ENCODE measurements at regions not wholly inside any gene's neighbourhood (a gene's known extent, or its start where the extent isn't known, plus 50 kb on each side); places are given as distances from the start of the nearest gene placed in this dataset.
"Not testable (repeated sequence)": the region's sequence is repeated elsewhere in the genome, so short reads cannot be mapped to it uniquely, and the experiment has no call there.

DNA sequence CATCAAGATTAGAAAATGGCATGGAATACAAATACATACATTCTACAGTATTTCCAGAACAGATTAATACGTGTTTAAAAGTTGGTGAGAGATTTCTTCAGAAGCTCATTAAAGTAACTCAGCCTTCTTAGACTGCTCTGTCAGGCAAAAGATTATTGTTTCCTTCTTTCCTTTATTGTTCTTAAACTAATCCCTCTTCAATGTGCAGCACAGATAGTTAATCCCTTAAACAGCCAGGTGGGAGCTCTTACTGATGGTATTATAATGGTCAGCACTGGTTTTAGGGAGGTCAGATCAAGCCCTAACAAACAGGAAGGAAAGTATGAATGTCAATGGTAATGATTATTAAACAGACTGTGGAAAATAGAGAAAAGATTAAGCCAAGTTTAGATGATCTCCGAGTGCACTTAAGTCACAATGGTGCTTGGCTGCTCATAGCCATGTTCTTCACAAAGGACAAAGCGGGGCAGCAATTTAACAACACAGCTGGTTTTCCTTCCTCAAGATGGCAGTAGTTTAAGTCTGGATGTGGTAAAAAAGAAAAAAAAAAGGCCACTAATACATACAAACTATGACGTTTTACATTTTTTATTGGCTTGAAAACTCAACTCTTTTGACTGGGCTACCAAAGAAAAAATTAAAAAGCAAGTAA, 992.6 kb downstream of the PCDH9 start:
- no peak for DNase-seq (ENCODE audit: low read depth in 2 of 3, low spot score in 1 of 3)

DNA sequence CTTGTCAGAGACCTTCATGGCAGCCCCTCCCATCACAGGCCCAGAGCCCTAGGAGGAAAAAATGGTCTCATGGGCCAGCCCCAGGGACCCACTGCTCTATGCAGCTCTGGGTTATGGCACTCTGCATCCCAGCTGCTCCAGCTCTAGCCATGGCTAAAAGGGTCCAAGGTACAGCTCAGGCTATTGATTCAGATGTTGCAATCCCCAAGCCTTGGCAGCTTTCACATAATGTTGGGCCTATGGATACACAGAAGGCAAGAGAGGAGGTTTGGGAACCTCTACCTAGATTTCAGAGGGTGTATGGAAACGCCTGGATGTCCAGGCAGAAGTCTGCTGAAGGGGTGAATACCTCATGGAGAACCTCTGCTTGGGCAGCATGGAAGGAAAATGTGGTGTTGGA, 996.0 kb downstream of the PCDH9 start:
- DNase-seq (ENCODE audit: low read depth in 2 of 3, low spot score in 1 of 3) = no peak

DNA sequence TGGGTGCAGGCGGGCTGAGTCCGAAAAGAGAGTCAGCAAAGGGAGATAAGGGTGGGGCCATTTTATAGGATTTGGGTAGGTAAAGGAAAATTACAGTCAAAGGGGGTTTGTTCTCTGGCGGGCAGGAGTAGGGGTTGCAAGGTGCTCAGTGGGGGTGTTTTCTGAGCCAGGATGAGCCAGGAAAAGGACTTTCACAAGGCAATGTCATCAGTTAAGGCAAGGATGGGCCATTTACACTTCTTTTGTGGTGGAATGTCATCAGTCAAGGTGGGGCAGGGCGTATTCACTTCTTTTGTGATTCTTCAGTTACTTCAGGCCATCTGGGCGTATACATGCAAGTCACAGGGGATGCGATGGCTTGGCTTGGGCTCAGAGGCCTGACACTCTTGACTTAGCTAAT, 998.2 kb downstream of the PCDH9 start:
- DNase-seq (ENCODE audit: low read depth in 2 of 3, low spot score in 1 of 3) = not testable (repeated sequence)

DNA sequence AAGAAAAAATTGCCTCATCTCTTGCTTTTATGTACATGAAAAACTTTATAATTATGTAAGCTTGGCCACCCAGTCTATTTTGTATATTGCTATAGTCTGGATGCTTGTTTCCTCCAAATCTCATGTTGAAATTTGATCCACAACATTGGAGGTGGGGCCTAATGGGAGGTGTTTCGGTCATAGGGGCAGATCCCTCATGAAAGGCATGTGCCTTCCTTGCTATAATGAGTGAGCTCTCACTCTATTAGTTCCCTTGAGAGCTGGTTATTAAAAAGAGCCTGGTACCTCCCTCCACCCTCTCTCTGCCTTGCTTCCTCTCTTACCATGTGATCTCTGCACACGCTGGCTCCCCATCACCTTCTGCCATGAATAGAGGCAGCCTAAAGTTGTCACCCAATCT, 1005.1 kb downstream of the PCDH9 start:
- no peak for DNase-seq (ENCODE audit: low read depth in 2 of 3, low spot score in 1 of 3)

DNA sequence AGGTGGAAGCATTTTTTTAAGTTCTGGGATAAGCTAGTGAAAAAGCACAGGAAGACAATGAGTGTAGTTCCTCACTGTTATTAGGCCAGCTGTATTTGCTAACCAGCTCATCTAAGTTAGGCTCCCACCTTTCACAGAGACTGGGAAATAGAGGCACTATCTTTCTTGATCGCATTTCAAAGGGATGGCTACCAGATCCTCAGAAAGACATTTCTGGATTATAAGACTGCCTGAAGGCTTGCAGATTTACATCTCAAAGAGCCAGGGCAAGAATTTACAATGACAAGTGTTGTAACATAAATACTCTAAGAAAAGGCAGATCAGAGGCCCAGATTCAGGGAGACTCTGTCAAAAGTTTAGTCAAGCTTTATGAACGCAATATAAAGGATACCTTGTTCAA, 1005.5 kb downstream of the PCDH9 start:
- DNase-seq (ENCODE audit: low read depth in 2 of 3, low spot score in 1 of 3) = no peak

DNA sequence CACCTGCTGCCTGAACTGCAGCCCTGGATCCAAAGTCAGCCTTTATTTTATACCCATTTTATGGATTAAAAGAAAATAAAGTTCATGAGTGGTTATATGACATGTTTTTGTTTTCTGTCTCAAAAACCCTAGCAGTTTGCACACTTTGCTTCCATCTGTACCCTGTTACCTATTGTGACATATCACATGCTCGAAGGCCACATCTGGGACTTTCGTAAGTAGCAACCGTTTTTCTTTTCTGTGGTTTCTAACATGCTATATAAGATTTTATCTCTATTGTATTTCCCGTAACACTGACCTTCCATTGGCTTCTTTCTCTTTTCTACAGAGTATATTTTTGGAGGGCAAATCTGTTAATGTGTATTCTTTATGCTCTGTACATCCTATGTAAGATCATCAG, 1007.2 kb downstream of the PCDH9 start:
- DNase-seq (ENCODE audit: low read depth in 2 of 3, low spot score in 1 of 3) = no peak

DNA sequence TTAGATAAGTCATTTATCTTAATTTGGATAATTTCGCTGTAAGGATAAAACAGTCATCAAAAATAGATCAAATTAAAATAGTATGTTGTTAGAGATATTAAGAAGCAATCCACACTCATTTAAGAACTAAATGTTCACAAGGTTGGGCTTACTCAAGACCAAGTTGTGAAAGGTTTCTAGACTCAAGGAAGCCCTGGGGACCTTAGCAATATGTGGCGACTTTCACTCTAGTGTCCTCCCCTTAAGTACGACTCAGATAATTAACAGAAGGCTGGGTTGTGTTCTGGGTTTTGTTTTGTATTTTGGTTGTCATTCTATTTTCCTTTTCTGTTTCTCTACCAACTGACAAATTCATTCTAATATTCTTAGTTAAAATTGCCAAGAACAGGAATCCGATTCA, 1008.0 kb downstream of the PCDH9 start:
- no peak for DNase-seq (ENCODE audit: low read depth in 2 of 3, low spot score in 1 of 3)

DNA sequence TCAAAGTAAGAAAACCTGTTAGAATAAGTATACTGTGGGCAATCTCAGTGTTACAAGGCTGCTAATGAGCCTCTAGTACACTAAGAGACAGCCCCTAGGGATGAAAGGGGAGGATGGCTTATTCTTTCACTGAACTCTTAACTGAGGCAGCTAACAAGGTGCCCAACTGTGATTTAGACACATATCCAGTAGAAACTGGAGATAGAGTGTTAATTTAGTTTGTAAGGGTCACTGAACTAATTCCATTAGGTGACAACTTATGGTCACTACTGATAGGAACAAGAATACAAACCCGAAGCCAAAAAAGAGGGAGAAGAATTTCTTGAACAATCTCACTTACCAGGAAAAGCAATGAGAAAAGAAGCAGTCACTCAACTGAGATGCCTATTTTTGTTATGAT, 1010.6 kb downstream of the PCDH9 start:
- DNase-seq (ENCODE audit: low read depth in 2 of 3, low spot score in 1 of 3) = no peak

DNA sequence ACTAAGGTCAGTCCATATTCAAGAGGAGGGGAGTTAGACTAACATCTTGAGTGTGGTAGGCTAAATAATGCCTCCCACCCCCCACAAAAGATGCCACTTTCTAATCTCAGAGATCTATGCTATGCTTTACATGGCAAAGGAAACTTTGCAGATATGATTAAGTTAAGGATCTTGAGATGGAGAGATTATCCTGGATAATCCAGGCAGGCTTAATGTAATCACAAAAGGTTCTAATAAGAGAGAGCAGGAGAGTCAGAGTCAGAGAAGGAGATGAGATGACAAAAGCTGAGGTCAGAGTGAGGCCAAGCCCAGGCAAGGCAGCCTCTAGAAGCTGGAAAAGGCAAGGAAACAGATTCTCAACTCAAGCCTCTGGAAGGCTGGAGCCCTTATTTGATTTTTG, 1011.6 kb downstream of the PCDH9 start:
- DNase-seq (ENCODE audit: low read depth in 2 of 3, low spot score in 1 of 3) = no peak

DNA sequence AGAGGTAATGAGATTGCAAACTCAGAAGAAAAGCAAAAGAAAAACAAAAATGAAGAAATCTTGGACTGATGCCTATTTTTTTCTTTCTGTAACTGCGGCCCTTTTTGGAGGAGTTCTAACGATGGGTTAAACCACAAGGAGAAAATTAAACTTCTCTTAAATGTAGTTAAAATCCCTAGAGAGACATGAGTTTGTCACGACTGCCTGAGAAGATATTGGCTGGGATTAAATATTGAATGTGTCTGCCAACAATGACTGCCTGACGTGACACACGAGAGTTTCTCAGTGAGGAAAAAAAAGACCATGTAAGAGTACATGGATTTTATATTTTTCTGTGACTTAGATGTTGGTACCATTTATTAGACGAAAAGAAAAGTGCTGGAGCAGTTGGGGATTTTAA, 1013.4 kb downstream of the PCDH9 start:
- no peak for DNase-seq (ENCODE audit: low read depth in 2 of 3, low spot score in 1 of 3)

DNA sequence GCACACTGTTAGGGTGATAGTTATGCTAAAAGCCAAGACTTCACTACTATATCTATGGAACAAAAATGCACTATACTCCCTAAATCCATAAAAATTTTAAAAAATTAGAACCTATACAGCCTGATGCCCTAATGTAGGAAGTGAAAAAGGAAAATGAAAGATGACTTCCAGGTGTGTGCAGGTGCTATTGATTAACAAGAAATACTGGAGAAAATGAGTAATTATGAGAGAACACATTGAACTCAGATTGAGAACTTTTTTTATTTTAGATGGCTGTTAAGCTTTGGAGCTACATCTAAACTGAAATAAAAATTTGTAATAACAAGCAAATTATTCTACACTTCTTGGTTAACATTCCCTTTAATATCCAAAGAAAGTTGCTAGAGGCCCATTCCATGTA, 1015.7 kb downstream of the PCDH9 start:
- DNase-seq (ENCODE audit: low read depth in 2 of 3, low spot score in 1 of 3) = no peak

DNA sequence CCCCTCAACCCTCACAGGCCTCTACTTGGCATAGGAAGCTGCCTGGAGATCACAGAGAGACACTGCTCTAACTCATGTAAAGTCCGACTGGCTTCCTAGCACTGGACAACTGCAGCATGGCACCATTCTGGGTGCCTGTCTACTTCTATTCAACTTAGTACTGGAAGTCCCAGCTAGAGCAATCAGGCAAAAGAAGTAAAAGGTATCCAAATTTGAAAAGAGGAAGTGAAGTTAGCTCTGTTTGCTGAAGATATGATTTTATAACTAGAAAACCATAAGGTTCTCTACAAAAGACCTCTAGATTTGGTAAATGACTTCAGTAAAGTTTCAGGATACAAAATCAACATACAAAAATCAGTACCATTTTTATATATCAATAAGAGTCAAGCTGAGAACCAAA, 1017.6 kb downstream of the PCDH9 start:
- no peak for DNase-seq (ENCODE audit: low read depth in 2 of 3, low spot score in 1 of 3)

DNA sequence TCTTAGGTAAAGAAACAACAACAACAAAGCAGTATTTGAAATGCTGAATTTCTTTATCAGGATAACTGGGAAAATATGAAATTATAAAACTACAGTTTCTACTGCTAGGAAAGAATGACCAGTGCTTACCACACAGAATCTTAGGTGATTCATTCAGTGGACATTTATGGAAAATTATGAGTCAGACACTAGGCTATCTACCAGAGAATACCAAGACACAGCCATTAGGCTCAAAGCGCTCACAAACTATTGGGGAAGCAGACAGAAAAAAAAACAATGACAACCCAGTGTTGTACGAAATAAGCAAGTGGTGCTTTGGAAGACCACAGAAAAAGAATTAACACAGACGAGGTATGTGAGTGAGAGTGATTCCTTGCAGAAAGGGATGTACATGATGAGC, 1019.5 kb downstream of the PCDH9 start:
- DNase-seq (ENCODE audit: low read depth in 2 of 3, low spot score in 1 of 3) = no peak

DNA sequence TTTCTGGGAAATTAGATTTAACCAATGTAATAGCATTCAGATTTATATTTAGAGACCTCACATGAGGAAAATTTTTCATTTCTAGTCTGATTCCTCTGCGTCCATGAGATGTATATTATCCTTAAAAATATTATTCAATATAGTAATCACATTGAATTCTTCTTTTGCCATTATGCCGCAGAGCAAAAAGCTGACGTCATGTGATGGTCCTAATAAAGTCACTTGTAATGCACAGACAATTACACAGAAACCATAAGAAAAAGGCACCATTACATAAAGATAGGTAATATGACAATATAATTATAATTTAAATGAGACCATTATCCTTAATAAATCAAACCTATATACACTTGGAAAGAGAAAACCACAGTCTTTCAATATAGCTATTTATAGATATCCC, 1021.5 kb downstream of the PCDH9 start:
- no peak for DNase-seq (ENCODE audit: low read depth in 2 of 3, low spot score in 1 of 3)

DNA sequence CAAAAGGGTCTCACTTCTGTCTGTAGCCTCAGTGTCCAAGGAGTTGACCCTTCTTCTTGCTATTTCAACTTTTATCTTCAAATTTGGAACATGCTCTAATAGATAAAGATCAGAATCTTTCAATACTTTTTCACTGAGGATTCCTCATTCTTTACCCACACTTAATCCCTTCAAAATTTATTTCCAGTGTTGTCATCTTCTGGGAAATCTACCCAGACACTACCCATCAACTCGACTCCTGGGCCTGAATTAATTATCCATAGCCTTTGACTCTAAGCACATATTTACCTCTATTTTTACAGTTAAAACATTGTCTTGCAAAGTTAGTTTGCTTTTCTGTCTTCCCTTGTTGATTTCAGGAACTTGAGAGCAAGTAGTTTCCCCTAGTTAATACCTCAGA, 1022.5 kb downstream of the PCDH9 start:
- DNase-seq (ENCODE audit: low read depth in 2 of 3, low spot score in 1 of 3) = no peak

DNA sequence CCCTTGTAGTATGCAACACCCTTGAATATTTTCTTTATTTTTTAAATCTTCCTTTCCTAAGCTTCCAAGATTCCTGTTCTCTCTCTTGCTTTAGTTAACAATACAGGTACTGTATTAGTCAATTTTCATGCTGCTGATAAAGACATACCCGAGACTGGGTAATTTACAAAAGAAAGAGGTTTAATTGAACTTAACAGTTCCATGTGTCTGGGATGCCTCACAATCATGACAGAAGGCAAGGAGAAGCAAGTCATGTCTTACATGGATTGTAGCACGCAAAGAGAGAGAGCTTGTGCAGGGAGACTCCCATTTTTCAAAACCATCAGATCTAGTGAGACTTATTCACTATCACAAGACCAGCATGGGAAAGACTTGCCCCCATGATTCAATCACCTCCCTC, 1024.3 kb downstream of the PCDH9 start:
- DNase-seq (ENCODE audit: low read depth in 2 of 3, low spot score in 1 of 3) = no peak

DNA sequence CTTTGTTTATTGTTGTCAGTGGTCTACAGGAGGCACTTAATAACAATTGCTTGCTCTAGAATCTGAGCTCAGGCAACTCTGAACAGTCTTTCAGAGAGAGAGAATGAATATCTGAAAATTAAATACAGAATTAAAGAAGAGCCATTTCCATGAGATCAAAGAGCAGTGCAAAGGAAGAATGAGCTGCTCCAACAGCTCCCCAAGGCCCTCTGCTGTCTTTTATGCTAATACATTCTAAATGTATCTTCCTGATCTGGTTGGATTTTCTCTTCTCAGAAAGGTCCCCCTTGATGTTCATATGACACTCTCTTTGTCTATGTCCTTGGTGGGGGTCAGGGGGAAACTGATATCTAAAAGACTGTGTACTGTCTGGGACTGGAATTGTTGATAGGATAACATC, 1029.6 kb downstream of the PCDH9 start:
- DNase-seq (ENCODE audit: low read depth in 2 of 3, low spot score in 1 of 3) = no peak

DNA sequence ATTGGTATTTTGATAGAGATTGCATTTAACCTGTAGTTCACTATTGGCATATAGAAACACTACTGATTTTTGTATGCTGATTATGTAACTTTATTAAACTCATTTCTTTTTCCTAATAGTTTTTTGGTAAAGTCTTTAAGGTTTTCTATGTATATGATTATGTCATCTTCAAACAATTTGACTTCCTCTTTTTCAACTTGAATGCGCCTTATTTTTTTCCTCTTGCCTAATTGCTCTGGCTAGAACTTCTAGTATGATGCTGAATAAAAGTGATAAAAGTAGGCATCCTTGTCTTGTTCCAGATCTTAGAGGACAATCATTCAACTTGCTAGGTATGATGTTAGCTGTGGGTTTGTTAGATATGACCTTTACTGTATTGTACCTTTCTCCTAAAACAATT, 1034.9 kb downstream of the PCDH9 start:
- no peak for DNase-seq (ENCODE audit: low read depth in 2 of 3, low spot score in 1 of 3)

DNA sequence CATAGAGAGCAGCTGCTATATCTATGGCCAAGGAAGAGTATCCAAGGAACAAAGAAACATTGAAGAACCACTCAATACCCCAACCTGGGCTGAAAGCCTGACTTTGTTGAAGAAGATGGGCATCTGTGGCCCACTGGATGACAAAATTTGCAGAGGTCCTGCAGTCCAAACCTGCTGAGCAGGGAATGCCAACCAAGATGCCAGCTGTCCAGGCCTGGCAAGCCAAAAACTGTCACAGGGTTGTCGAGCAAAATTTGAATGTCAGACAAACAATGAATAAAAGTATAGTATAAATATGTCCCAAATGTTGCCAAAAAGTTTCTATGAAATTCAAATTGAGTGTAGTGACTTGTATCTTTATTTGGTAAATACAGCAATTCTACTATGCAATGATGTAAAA, 1040.2 kb downstream of the PCDH9 start:
- DNase-seq (ENCODE audit: low read depth in 2 of 3, low spot score in 1 of 3) = no peak

DNA sequence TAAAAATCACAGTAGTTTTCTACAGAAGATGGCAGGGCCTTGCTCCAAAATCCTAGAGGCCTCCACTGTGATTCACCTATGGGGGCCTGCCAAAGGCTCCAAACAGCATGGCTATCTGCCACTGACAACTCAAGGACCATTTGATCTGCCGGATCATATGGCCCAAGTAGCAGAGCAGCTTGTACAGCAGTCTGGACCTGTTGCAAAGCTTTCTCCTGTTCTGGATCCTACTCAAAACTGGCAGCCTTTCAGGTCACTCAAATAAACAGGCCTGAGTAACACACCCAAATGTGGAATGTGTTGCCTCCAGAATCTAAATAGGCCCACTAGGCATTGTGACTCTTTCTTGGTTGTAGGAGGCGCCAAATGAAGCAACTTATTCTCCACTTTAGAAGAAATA, 1049.3 kb downstream of the PCDH9 start:
- DNase-seq (ENCODE audit: low read depth in 2 of 3, low spot score in 1 of 3) = no peak

DNA sequence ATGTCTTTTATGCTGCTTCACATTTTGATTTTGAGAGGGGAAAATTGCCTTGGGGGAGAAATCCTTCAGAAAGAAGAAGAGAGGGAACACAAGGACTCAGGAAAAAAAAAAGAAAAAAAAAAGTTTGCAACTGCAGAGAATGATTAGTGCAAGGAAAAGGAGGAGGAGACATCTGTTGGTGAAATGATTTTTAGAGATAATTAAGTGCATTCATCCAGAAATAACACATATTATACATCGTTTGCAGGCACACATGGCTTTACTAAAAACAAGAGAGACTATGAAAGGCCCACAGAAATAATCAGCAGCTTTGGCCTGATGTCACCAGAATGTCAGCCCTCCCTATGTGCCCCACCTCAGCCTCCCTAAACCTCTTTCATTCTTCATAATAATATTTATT, 1058.2 kb downstream of the PCDH9 start:
- DNase-seq (ENCODE audit: low read depth in 2 of 3, low spot score in 1 of 3) = no peak

DNA sequence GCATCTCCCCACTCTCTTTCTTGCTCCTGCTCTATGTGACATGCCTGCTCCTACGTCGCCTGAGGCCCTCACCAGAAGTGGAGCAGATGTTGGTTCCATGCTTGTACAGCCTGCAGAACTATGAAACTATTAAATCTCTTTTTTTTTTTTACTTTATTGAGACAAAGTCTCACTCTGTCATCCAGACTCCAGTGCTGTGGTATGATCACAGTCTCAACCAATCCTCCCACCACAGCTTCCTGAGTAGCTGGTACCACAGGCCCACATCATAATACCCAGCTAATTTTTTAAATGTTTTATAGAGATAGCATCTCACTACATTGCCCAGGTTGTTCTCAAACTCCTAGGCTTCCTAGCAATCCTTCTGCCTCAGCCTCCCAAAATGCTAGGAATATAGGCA, 1067.7 kb downstream of the PCDH9 start:
- no peak for DNase-seq (ENCODE audit: low read depth in 2 of 3, low spot score in 1 of 3)

DNA sequence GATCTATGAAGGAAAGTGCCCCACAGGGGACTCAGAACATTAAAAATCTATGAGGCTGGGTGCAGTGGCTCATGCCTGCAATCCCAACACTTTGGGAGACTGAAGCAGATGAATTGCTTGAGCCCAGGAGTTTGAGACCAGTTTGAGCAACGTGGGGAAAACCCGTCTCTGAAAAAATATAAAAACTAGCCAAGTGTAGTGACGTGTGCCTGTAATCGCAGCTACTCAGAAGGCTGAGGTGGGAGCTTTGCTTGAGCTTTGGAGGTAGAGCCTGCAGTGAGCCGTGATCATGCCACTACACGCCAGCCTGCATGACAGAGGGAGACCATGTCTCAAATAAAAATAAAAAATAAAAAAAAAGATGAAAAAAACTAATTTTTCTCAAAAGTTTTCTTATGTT, 1070.6 kb downstream of the PCDH9 start:
- no peak for DNase-seq (ENCODE audit: low read depth in 2 of 3, low spot score in 1 of 3)

DNA sequence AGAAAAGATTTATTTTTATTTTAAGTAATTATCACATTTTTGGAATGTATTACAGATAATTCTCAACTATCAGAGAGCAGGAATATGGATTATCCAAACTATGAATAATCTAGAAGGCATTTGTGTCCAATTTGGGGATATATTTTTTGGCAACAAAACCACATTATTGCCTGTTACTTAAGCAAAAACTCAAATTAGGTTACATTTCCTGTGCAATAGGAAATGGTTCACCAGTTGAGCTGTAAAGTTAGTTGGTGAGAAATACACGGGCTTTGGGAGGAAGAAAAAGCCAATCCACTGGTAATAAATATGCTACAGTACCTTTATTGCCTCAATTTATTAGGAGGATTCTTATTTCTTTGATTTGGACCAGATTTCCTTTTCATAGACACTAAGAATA, 1075.2 kb downstream of the PCDH9 start:
- DNase-seq (ENCODE audit: low read depth in 2 of 3, low spot score in 1 of 3) = no peak
